ENCODE measurements at regions not wholly inside any gene's neighbourhood (a gene's known extent, or its start where the extent isn't known, plus 50 kb on each side); places are given as distances from the start of the nearest gene placed in this dataset.

- DNase-seq: no peak
Observed at GRCh38 chr1:222096883-222097282, 355.0 kb upstream of the DUSP10 start.

- DNase-seq: no peak
Observed at GRCh38 chr1:222096476-222096772, 354.5 kb upstream of the DUSP10 start.

GRCh38 chr1:222095606-222096475 is 354.0 kb upstream of the DUSP10 start:
- peak; percentile 62 to 66 for DNase-seq

- no peak for DNase-seq
Observed at GRCh38 chr1:222093518-222093917, 351.6 kb upstream of the DUSP10 start.

- DNase-seq: no peak
Observed at GRCh38 chr1:222090103-222090502, 348.2 kb upstream of the DUSP10 start.

- DNase-seq: no peak
Observed at GRCh38 chr1:222087221-222087920, 345.5 kb upstream of the DUSP10 start.

- no peak for DNase-seq
Observed at GRCh38 chr1:222084996-222085395, 343.1 kb upstream of the DUSP10 start.

- DNase-seq: no peak
Observed at GRCh38 chr1:222084048-222084447, 342.2 kb upstream of the DUSP10 start.

GRCh38 chr1:222081859-222082258 is 340.0 kb upstream of the DUSP10 start:
- DNase-seq: no peak

- no peak for DNase-seq
Observed at GRCh38 chr1:222079566-222079965, 337.7 kb upstream of the DUSP10 start.

- DNase-seq: no peak
Observed at GRCh38 chr1:222077206-222077605, 335.3 kb upstream of the DUSP10 start.

GRCh38 chr1:222074317-222074716 is 332.4 kb upstream of the DUSP10 start:
- no peak for DNase-seq

GRCh38 chr1:222073307-222073995 is 331.6 kb upstream of the DUSP10 start:
- no peak for DNase-seq

GRCh38 chr1:222071387-222071786 is 329.5 kb upstream of the DUSP10 start:
- no peak for DNase-seq

GRCh38 chr1:222068937-222069336 is 327.0 kb upstream of the DUSP10 start:
- DNase-seq: peak; percentile 21 to 32

GRCh38 chr1:222068101-222068500 is 326.2 kb upstream of the DUSP10 start:
- no peak for DNase-seq

GRCh38 chr1:222066539-222066938 is 324.6 kb upstream of the DUSP10 start:
- DNase-seq: no peak

- no peak for DNase-seq
Observed at GRCh38 chr1:222065234-222065633, 323.3 kb upstream of the DUSP10 start.

- DNase-seq: no peak
Observed at GRCh38 chr1:222064388-222065211, 322.7 kb upstream of the DUSP10 start.

- DNase-seq: no peak
Observed at GRCh38 chr1:222062640-222063039, 320.8 kb upstream of the DUSP10 start.

GRCh38 chr1:222061711-222062359 is 319.9 kb upstream of the DUSP10 start:
- DNase-seq: no peak

GRCh38 chr1:222060210-222060916 is 318.5 kb upstream of the DUSP10 start:
- DNase-seq: no peak

All from Kasumi-1 (cell line).